Uterus (tissue), 2 donors: ENCODE measurements at regions not wholly inside any gene's neighbourhood (a gene's known extent, or its start where the extent isn't known, plus 50 kb on each side); places are given as distances from the start of the nearest gene placed in this dataset.

ENCODE experiments used
- POLR2A ChIP-seq, 2 donors: fragments of 450-650 bp; IDR thresholded peaks; one replicate each; pipeline ENCODE4 v1.6.1; 2016; ENCODE audit warnings: antibody characterized with exemption in 2 of 2, mild to moderate bottlenecking in 1 of 2, moderate library complexity in 1 of 2
- TF ChIP-seq, protein P1 (sequence below), 4 experiments: fragments of 200-600 bp in 2 of 4; fragments of 450-650 bp in 2 of 4; sonication (generic) in 2 of 4; IDR thresholded peaks; one replicate each; pipeline ENCODE4 v1.5.1; 2016 to 2019; ENCODE audit warnings: antibody characterized with exemption in 4 of 4, mild to moderate bottlenecking in 2 of 4, moderate library complexity in 1 of 4

DNA sequence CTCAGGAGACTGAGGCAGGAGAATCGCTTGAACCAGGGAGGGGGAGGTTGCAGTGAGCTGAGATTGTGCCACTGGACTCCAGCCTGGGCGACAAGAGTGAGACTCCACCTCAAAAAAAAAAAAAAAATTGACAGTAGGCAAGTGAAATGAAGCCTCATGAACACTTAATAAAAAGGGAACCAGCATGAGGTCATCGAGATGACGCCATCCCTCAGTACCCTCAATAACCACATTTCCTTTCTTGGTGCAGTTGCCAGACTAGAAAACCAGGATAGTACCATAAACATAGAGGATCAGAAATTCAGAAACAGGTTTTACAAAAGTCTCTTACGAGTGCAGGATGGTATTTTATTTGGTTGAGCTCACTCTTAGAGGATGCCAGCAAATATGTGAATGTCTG lies 584.1 kb downstream of the MAFB start:
- no peak for TF ChIP-seq POLR2A (IDR thresholded peaks at IDR 0.05)
- TF ChIP-seq, protein P1, sequence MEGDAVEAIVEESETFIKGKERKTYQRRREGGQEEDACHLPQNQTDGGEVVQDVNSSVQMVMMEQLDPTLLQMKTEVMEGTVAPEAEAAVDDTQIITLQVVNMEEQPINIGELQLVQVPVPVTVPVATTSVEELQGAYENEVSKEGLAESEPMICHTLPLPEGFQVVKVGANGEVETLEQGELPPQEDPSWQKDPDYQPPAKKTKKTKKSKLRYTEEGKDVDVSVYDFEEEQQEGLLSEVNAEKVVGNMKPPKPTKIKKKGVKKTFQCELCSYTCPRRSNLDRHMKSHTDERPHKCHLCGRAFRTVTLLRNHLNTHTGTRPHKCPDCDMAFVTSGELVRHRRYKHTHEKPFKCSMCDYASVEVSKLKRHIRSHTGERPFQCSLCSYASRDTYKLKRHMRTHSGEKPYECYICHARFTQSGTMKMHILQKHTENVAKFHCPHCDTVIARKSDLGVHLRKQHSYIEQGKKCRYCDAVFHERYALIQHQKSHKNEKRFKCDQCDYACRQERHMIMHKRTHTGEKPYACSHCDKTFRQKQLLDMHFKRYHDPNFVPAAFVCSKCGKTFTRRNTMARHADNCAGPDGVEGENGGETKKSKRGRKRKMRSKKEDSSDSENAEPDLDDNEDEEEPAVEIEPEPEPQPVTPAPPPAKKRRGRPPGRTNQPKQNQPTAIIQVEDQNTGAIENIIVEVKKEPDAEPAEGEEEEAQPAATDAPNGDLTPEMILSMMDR (IDR thresholded peaks at IDR 0.05), result no peak
